ENCODE measurements at regions not wholly inside any gene's neighbourhood (a gene's known extent, or its start where the extent isn't known, plus 50 kb on each side); places are given as distances from the start of the nearest gene placed in this dataset.
A peak's percentile ranks its signal among the peaks of the same experiment; 100 is the strongest.

- Histone ChIP-seq H3K9ac (ENCODE audit: insufficient read depth in 1 of 2, low read length in 2 of 2) (no peak overlapping the region), H3K4me3 (no peak overlapping the region), H3K27me3 (ENCODE audit: control insufficient read depth in 3 of 3, insufficient read depth in 3 of 3, low read length in 2 of 3) (no peaks in the 10 kb centered on the region), H3K36me3 (ENCODE audit: control insufficient read depth in 4 of 4, insufficient read depth in 4 of 4, low read length in 4 of 4) (no peaks in the 10 kb centered on the region), H3K27ac (ENCODE audit: low read depth in 1 of 2, low read length in 1 of 2) (no peak overlapping the region), H3K4me1 (ENCODE audit: control insufficient read depth in 5 of 5, insufficient read depth in 5 of 5, low read length in 5 of 5) (no peaks in the 10 kb centered on the region), H3K9me3 (ENCODE audit: control insufficient read depth in 4 of 4, insufficient read depth in 3 of 4, low read length in 3 of 4) (no peaks in the 10 kb centered on the region)
- no peak for DNase-seq
- no peak for TF ChIP-seq CTCF (IDR thresholded peaks at IDR 0.05; ENCODE audit: control extremely low read depth, extremely low read depth)
- WGBS, 2 donors: 80 to 83% methylated on average over 3 of the region's 3 CpGs
- ATAC-seq (ENCODE audit: insufficient read depth, low FRiP score): no peak
Measured at GRCh38 chr15:61381501-61381900, 152.4 kb upstream of the RORA start.

- H3K9ac ChIP-seq (ENCODE audit: insufficient read depth in 1 of 2, low read length in 2 of 2): no peak overlapping the region
- no peaks in the 10 kb centered on the region for H3K36me3 ChIP-seq (ENCODE audit: control insufficient read depth in 4 of 4, insufficient read depth in 4 of 4, low read length in 4 of 4)
- DNase-seq: peak in 1 of 3 donors; percentile 26
- no peaks in the 10 kb centered on the region for H3K27me3 ChIP-seq (ENCODE audit: control insufficient read depth in 3 of 3, insufficient read depth in 3 of 3, low read length in 2 of 3)
- H3K4me3 ChIP-seq: no peak overlapping the region
- ATAC-seq (ENCODE audit: insufficient read depth, low FRiP score): no peak
- H3K27ac ChIP-seq (ENCODE audit: low read depth in 1 of 2, low read length in 1 of 2): no peak overlapping the region
- WGBS, 2 donors: 74 to 81% methylated on average over 2 of the region's 2 CpGs
- H3K9me3 ChIP-seq (ENCODE audit: control insufficient read depth in 4 of 4, insufficient read depth in 3 of 4, low read length in 3 of 4): no peaks in the 10 kb centered on the region
- H3K4me1 ChIP-seq (ENCODE audit: control insufficient read depth in 5 of 5, insufficient read depth in 5 of 5, low read length in 5 of 5): no peaks in the 10 kb centered on the region
- no peak for TF ChIP-seq CTCF (IDR thresholded peaks at IDR 0.05; ENCODE audit: control extremely low read depth, extremely low read depth)
Measured at GRCh38 chr15:61380270-61380669, 151.2 kb upstream of the RORA start.

GRCh38 chr15:61379005-61379404, 149.9 kb upstream of the RORA start:
- no peak for ATAC-seq (ENCODE audit: insufficient read depth, low FRiP score)
- no peaks in the 10 kb centered on the region for H3K27me3 ChIP-seq (ENCODE audit: control insufficient read depth in 3 of 3, insufficient read depth in 3 of 3, low read length in 2 of 3)
- DNase-seq: no peak
- no peak for TF ChIP-seq CTCF (IDR thresholded peaks at IDR 0.05; ENCODE audit: control extremely low read depth, extremely low read depth)
- no peak overlapping the region for H3K4me3 ChIP-seq
- H3K9ac ChIP-seq (ENCODE audit: insufficient read depth in 1 of 2, low read length in 2 of 2): no peak overlapping the region
- H3K27ac ChIP-seq (ENCODE audit: low read depth in 1 of 2, low read length in 1 of 2): no peak overlapping the region
- no peaks in the 10 kb centered on the region for H3K36me3 ChIP-seq (ENCODE audit: control insufficient read depth in 4 of 4, insufficient read depth in 4 of 4, low read length in 4 of 4)
- WGBS, 2 donors: 89% methylated on average over 1 of the region's 1 CpG
- no peaks in the 10 kb centered on the region for H3K9me3 ChIP-seq (ENCODE audit: control insufficient read depth in 4 of 4, insufficient read depth in 3 of 4, low read length in 3 of 4)
- no peaks in the 10 kb centered on the region for H3K4me1 ChIP-seq (ENCODE audit: control insufficient read depth in 5 of 5, insufficient read depth in 5 of 5, low read length in 5 of 5)

- no peak for DNase-seq
- peaks cover 0 to under 1% (median 0%) of the 10 kb centered on the region in 4 donors for H3K9me3 ChIP-seq (ENCODE audit: control insufficient read depth in 4 of 4, insufficient read depth in 3 of 4, low read length in 3 of 4)
- ATAC-seq (ENCODE audit: insufficient read depth, low FRiP score): no peak
- no peak overlapping the region for H3K9ac ChIP-seq (ENCODE audit: insufficient read depth in 1 of 2, low read length in 2 of 2)
- H3K27me3 ChIP-seq (ENCODE audit: control insufficient read depth in 3 of 3, insufficient read depth in 3 of 3, low read length in 2 of 3): no peaks in the 10 kb centered on the region
- no peaks in the 10 kb centered on the region for H3K4me1 ChIP-seq (ENCODE audit: control insufficient read depth in 5 of 5, insufficient read depth in 5 of 5, low read length in 5 of 5)
- H3K27ac ChIP-seq (ENCODE audit: low read depth in 1 of 2, low read length in 1 of 2): no peak overlapping the region
- 85 to 91% methylated on average over 2 of the region's 2 CpGs for WGBS, 2 donors
- no peaks in the 10 kb centered on the region for H3K36me3 ChIP-seq (ENCODE audit: control insufficient read depth in 4 of 4, insufficient read depth in 4 of 4, low read length in 4 of 4)
- no peak overlapping the region for H3K4me3 ChIP-seq
- TF ChIP-seq CTCF (IDR thresholded peaks at IDR 0.05; ENCODE audit: control extremely low read depth, extremely low read depth): no peak
Measured at GRCh38 chr15:61376961-61377360, 147.9 kb upstream of the RORA start.

Data from lung (tissue), 11 donors.